Brain microvascular endothelial cell (primary cell): ENCODE measurements at regions not wholly inside any gene's neighbourhood (a gene's known extent, or its start where the extent isn't known, plus 50 kb on each side); places are given as distances from the start of the nearest gene placed in this dataset.
"Not testable (repeated sequence)": the region's sequence is repeated elsewhere in the genome, so short reads cannot be mapped to it uniquely, and the experiment has no call there.

ENCODE experiments used
- DNase-seq: peaks from one replicate; pipeline ENCODE4 v3.0.0-alpha.2; 2020
- H3K27ac ChIP-seq: fragments of 250-450 bp; sonication (Bioruptor Pico); 2 replicates; pipeline ENCODE4 v1.5.1; 2020; ENCODE audit warnings: mild to moderate bottlenecking, moderate library complexity
- H3K27me3 ChIP-seq: fragments of 250-450 bp; sonication (Bioruptor Pico); replicated peaks from 2 replicates; pipeline ENCODE4 v1.5.1; 2020; ENCODE audit warnings: mild to moderate bottlenecking
- H3K36me3 ChIP-seq: fragments of 250-450 bp; sonication (Bioruptor Pico); replicated peaks from 2 replicates; pipeline ENCODE4 v1.5.1; 2020; ENCODE audit warnings: mild to moderate bottlenecking
- H3K4me3 ChIP-seq: 2 replicates; pipeline ENCODE4 v1.5.1; 2011; ENCODE audit warnings: low read depth, mild to moderate bottlenecking, control low read depth, low read length, moderate library complexity
- CTCF ChIP-seq: IDR thresholded peaks from 2 replicates; pipeline ENCODE4 v1.5.1; 2011; ENCODE audit warnings: low read depth, mild to moderate bottlenecking, moderate library complexity, low read length, control low read depth, inconsistent platforms; ENCODE audit errors: missing control alignments
- in situ Hi-C: cut with HindIII; loops from 2 replicates; pipeline ENCODE4 v1.10.0; 2017; ENCODE audit warnings: low sequenced_read_pairs, low pct_ligation_motif_present

GRCh38 chr10:3567291-3567963 lies 217.6 kb downstream of the KLF6 start:
- Histone ChIP-seq H3K27me3 (no peaks in the 10 kb centered on the region), H3K27ac (no peak overlapping the region), H3K36me3 (no peaks in the 10 kb centered on the region), H3K4me3 (no peak overlapping the region)
- no peak for TF ChIP-seq CTCF
- in situ Hi-C loops = no loop called here
- DNase-seq = no peak

GRCh38 chr10:3566627-3567026 lies 218.4 kb downstream of the KLF6 start:
- TF ChIP-seq CTCF = no peak
- no peak for DNase-seq
- H3K36me3 ChIP-seq = no peaks in the 10 kb centered on the region
- H3K27ac ChIP-seq = no peak overlapping the region
- no peak overlapping the region for H3K4me3 ChIP-seq
- in situ Hi-C loops = no loop called here
- no peaks in the 10 kb centered on the region for H3K27me3 ChIP-seq

GRCh38 chr10:3564346-3565002 lies 220.5 kb downstream of the KLF6 start:
- H3K27ac ChIP-seq = no peak overlapping the region
- H3K27me3 ChIP-seq = no peaks in the 10 kb centered on the region
- TF ChIP-seq CTCF = no peak
- H3K4me3 ChIP-seq = no peak overlapping the region
- no peaks in the 10 kb centered on the region for H3K36me3 ChIP-seq
- DNase-seq = no peak
- in situ Hi-C loops = no loop called here

- Histone ChIP-seq H3K4me3 (no peak overlapping the region), H3K36me3 (no peaks in the 10 kb centered on the region), H3K27me3 (no peaks in the 10 kb centered on the region), H3K27ac (no peak overlapping the region)
- TF ChIP-seq CTCF = no peak
- no peak for DNase-seq
- in situ Hi-C loops = no loop called here
Measured at GRCh38 chr10:3563298-3563697, 221.7 kb downstream of the KLF6 start.

- H3K4me3 ChIP-seq, H3K36me3 ChIP-seq, DNase-seq, H3K27me3 ChIP-seq, in situ Hi-C loops, H3K27ac ChIP-seq: not testable (repeated sequence)
Measured at GRCh38 chr10:3560628-3561027, 224.4 kb downstream of the KLF6 start.

- Histone ChIP-seq H3K4me3 (no peak overlapping the region), H3K27me3 (no peaks in the 10 kb centered on the region), H3K36me3 (no peaks in the 10 kb centered on the region), H3K27ac (no peak overlapping the region)
- DNase-seq = no peak
- TF ChIP-seq CTCF = no peak
- in situ Hi-C loops = no loop called here
Measured at GRCh38 chr10:3559527-3559926, 225.5 kb downstream of the KLF6 start.
